HG03095 (cell line): ENCODE measurements at regions not wholly inside any gene's neighbourhood (a gene's known extent, or its start where the extent isn't known, plus 50 kb on each side); places are given as distances from the start of the nearest gene placed in this dataset.

Experiments
- ATAC-seq: cut with Tn5 transposase; IDR thresholded peaks from one replicate; pipeline ENCODE4 v1.9.1; 2021; ENCODE audit warnings: moderate library complexity; ENCODE audit not compliant: unreplicated experiment

- no peak for ATAC-seq
Measured at GRCh38 chr5:112112346-112112745, 306.7 kb downstream of the EPB41L4A start.

GRCh38 chr5:112109331-112110007 is 309.6 kb downstream of the EPB41L4A start:
- ATAC-seq: no peak

GRCh38 chr5:112106878-112107277 is 312.2 kb downstream of the EPB41L4A start:
- no peak for ATAC-seq

- ATAC-seq: no peak
Measured at GRCh38 chr5:112097768-112098167, 321.3 kb downstream of the EPB41L4A start.

DNA sequence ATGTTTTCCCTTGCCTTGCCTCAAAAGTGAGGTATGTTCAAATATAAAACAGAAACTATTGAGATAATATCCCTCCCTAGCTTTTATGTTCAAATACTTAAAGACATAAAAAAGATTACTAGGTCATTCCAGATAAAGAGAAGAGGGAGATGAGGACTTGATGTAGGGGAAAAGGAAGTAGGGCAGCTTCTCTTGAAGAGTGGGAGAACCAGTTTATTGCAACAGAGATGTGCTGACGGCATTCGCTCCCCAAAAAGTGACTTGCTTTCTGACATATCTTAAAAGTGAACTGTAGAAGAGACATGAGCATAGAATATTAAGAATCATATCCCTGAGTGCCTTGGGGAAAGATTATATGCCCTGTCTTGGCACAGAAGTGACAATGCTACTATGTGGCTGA is 330.2 kb upstream of the NREP start:
- no peak for ATAC-seq

DNA sequence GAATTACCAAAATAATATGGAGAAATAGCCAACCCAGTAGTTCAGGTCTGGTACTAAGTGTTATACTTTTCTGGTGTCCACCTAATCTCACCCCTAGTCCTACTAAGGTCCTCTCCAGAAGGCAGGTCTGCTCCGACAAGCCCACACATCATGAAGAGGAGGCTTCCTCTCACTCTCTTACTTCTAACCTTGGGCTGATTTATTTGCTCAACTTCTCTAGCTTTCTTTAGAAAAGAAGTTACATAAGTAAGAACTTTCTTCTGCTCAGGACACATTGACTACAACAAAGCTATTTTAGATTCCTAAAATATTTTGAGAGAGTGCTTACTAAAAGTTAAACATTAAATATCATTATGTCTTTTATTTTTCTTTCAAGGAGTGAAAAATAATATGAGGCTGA is 329.7 kb upstream of the NREP start:
- ATAC-seq: no peak

DNA sequence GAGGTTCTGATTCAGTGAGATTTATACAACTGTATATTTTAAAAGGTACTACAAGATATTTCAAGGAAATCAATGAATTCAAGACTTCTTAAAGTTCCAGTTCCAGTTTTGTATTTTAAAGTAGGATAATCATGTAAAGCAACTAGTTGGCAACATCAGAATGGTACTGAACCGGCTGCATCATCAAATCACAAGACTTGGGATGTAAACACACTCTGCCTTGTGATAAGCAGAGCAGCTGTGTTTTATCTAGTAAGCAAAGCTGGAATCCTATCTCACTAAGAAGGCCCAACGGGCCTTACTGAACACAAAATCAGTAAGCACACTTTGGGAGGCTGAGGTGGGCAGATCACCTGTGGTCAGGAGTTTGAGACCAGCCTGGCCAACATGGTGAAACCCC is 327.2 kb upstream of the NREP start:
- no peak for ATAC-seq

DNA sequence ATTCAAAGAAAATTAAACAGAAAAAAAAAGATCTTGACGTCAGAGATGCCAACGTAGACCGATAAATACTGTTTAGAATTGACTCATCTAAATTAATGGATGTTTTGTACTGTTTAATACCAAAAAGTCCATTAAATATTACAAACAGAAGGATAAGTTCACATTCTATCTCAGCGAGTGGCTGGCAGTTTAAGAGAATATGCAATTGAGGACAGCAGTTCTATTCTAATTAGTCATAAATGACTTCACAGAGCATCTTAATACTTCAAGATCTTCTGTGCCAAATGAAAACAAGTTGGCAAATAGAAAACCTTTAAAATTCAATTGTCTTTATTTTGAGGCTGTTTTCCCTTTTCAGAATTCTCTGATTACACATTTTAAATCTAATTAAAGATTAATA is 326.6 kb upstream of the NREP start:
- no peak for ATAC-seq

DNA sequence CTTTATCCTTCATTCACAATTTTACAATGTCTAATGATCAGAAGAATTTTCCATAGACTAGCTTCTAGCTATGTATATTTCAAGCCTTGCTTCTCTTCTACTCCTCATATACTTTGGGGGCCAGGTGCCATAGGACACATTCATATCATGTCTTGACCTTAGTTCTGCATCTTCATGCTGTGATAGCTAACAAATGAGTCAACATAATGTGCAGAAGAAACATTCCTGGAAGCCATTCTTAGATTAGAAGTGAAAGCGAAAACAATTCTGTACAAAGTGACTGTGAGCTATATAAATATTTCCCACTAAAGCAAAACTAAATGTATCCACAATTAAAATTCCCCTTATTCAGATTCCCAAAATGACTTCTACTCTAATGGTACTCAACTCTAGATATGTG is 320.2 kb upstream of the NREP start:
- ATAC-seq: peak; percentile 85

- ATAC-seq: no peak
Measured at GRCh38 chr5:112070022-112070421, 313.0 kb upstream of the NREP start.

- no peak for ATAC-seq
Measured at GRCh38 chr5:112069329-112069728, 312.3 kb upstream of the NREP start.

GRCh38 chr5:112068593-112068992 is 311.6 kb upstream of the NREP start:
- ATAC-seq: no peak

DNA sequence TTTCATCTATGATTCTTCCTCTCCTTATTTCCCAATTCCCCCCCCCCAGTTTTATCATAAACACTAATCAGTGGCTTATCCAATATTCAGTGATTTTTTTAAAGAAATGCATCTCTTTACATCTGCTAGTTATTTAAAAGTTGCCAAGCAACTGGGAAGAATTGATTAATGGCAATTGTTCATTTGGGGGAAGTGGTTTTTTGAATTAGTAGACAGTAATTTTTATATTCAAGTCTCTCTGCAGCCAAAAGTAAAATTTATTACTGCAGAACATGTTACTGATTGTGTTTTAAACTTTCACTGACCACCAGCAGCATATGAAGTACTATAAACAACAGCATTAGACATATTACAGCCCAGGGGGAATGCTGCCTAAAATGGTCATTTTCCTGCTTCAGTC is 308.8 kb upstream of the NREP start:
- ATAC-seq: no peak

DNA sequence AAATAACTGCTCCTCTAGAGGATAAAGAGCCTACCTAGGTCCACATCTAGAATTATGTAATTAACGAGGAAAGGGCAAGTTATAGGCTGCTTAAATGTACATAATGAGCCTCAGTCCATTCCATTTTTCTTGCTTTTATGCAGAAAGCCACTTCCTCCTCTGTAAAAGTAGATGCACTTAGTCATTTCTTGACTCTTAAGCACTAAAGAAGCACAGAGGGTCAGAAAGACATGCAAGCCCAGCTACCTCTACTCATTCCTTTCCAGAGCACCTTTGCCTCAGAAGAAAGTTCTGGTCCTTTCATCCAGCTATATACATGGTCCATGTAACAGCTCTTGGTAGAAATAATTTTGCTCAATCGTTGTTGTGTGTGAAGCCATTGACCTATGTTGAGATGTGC is 308.0 kb upstream of the NREP start:
- peak; percentile 64 for ATAC-seq

DNA sequence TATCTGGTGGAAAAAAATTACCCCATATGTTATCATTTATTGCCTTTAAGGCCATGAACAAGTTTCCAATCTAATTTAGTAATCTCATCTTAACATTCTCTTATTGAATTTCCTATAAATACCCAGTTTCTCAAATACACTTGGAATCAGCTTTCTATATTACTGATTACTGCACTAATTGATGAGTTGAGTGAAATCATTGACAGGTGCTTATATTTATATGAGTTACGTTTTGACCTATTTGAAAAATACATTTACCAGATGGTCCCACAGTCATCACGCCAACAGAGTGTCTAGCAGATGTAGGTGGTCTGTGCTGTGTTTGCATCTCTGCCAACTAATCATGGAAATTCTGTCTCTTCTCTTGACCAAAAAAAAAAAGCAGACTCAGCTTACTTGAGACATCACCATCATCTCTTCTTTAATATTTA is 307.3 kb upstream of the NREP start:
- ATAC-seq: no peak

DNA sequence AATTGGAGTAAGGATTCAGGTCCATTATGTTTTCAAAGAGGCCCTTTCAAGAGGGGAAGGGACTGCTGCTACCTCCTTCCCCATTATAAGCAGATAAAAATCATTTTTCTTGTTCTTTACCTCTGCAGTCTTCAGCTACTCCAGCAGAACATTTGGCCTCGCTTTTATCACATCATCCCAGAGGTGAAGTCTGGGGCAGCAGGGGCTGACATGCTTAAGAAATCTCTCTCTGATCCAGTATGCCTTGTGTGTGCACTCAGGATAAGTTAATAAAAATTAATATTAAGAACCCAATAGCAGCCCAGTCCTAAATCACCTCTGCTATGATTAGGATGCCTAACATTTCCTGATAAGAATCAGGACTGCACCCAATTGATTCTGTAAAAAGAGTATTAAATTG is 306.9 kb upstream of the NREP start:
- ATAC-seq: no peak

DNA sequence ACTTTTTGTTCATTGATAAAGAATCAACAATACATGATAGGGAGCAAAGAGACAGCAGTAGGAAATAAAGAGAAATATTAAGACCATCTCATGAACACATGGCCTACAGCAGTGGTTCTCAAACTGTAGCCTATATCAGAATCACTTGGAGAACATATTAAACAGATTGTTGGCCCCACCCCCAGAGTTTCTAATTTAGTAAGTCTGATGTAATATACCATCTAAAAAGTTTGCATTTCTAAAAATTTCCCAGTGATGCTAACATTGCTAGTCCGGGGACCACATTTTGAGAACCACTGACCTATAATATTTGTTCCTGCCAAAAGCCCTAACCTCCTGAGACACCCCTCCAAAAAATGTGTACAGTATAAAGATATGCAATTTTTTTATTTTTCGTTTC is 306.2 kb upstream of the NREP start:
- no peak for ATAC-seq

- ATAC-seq: no peak
Measured at GRCh38 chr5:112062181-112062580, 305.2 kb upstream of the NREP start.

DNA sequence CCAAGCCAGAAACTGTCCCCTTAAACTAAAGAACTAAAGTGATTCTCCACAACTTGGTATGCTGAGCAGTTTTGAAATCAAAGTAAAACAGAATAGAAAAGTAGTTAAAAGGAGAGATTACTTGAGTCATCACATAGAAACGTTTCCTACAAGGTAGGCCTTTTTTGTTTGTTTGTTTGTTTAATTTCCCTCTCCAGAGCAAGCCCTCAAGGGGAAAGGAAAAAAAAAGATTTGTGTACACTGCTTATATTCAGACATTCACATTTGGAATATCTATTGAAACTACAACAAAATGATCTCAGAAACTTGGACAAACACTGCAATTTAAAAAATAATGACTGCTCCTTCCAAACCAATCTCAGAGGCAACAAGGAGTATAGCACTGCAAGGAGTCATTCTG is 304.7 kb upstream of the NREP start:
- no peak for ATAC-seq

DNA sequence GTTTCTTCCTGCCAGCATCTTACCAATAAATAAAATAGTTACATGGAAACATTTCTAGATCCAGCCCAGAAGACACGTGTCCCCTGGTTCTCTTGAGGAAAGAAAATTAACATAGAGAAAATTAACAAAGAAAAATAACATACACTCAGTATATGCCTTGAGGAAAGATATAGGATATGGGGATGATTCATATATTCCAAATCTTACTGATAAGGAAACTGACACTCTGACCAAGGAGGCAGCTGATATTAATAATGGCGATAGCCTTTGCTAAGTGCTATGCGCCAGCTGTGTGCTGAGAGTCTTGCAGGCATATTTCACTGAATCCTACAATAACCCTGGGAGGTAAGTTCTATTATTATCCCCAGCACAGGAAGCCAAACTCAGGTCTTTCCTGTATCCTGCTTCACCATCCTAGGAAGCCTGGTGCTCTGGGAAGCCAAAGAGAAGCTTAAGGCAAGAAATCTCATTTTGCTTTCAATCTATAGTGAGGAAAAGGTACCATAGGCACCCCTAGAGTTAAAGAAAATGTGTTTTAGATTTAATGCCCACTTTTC is 302.7 kb upstream of the NREP start:
- no peak for ATAC-seq

DNA sequence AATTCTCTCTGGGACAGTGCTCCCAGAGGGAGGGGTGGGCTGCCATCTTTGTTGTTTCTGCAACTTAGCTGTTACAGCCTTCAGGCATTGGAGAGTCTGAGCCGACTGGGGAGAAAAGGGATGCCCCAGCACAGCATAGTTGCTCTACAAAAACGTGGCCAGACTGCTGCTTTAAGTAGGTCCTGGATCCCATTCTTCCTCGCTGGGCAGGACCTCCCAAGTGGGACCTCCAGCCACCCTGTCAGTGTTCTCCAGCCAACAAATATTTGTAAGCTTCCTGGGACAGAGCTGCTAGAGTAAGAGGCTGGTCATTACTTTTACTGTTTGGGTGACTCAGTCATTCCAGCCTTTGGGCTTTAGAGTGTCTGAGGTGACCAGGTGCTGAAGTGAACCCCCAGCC is 292.7 kb upstream of the NREP start:
- no peak for ATAC-seq

GRCh38 chr5:112036206-112036605 is 279.2 kb upstream of the NREP start:
- no peak for ATAC-seq

GRCh38 chr5:112034421-112034979 is 277.5 kb upstream of the NREP start:
- no peak for ATAC-seq
